Activated CD8-positive, alpha-beta T cell treated with anti-CD3 and anti-CD28 coated beads for 36 hours (primary cell): ENCODE measurements at regions not wholly inside any gene's neighbourhood (a gene's known extent, or its start where the extent isn't known, plus 50 kb on each side); places are given as distances from the start of the nearest gene placed in this dataset.

ENCODE experiments used
- ATAC-seq: fragments of 200-7000 bp; cut with Tn5 transposase; one replicate; pipeline ENCODE4 v1.10.0; 2021; ENCODE audit warnings: mild to moderate bottlenecking, moderate library complexity
- CTCF ChIA-PET: fragments of 350-600 bp; sonication (Branson Sonifier 250); formaldehyde crosslinking; loops from one replicate; lab custom pipeline; 2021; ENCODE audit warnings: antibody characterized with exemption; lab: Charles Lee
- POLR2A ChIA-PET: fragments of 350-600 bp; sonication (Branson Sonifier 250); formaldehyde crosslinking; loops from one replicate; lab custom pipeline; 2021; ENCODE audit warnings: antibody characterized with exemption; lab: Charles Lee
- DNase-seq: peaks from one replicate; pipeline ENCODE4 v3.0.0-alpha.2; 2020
- H3K27ac Mint-ChIP-seq: one replicate; pipeline ENCODE4 v1.8.0; 2021; ENCODE audit warnings: mild to moderate bottlenecking, mixed read lengths
- H3K27me3 Mint-ChIP-seq: one replicate; pipeline ENCODE4 v1.8.0; 2021; ENCODE audit warnings: mixed read lengths
- H3K36me3 Mint-ChIP-seq: one replicate; pipeline ENCODE4 v1.8.0; 2021; ENCODE audit warnings: low read depth, mixed read lengths
- H3K4me1 Mint-ChIP-seq: one replicate; pipeline ENCODE4 v1.8.0; 2021; ENCODE audit warnings: low read depth, mixed read lengths
- H3K4me3 Mint-ChIP-seq: one replicate; pipeline ENCODE4 v1.8.0; 2021; ENCODE audit warnings: mild to moderate bottlenecking, moderate library complexity, mixed read lengths
- H3K9me3 Mint-ChIP-seq: one replicate; pipeline ENCODE4 v1.8.0; 2021; ENCODE audit warnings: mixed read lengths
- CTCF ChIP-seq: fragments of 200-600 bp; IDR thresholded peaks from one replicate; pipeline ENCODE4 v1.8.0; 2022; ENCODE audit warnings: antibody characterized with exemption, mild to moderate bottlenecking
- intact Hi-C: fragments of 100-400 bp; cut with micrococcal nuclease; formaldehyde crosslinking; loops from one replicate; pipeline ENCODE4 v1.10.0; 2022

- CTCF ChIA-PET, result interaction anchor here (0.7 kb wide), 2 partner anchors 71 to 285 kb away, joined by 3 read pairs; no protein-coding TSS in a partner anchor
Measured at GRCh38 chr11:109121173-109121932, 300.6 kb upstream of the C11orf87 start.

GRCh38 chr11:109123816-109124787, 297.9 kb upstream of the C11orf87 start:
- intact Hi-C loops, result no loop called here
- no peak overlapping the region for H3K27ac Mint-ChIP-seq
- ATAC-seq, result no peak
- no peak for DNase-seq
- H3K9me3 Mint-ChIP-seq, result no peaks in the 10 kb centered on the region
- TF ChIP-seq CTCF, result no peak
- no peaks in the 10 kb centered on the region for H3K4me1 Mint-ChIP-seq
- H3K27me3 Mint-ChIP-seq, result no peaks in the 10 kb centered on the region
- H3K36me3 Mint-ChIP-seq, result no peaks in the 10 kb centered on the region
- ChIA-PET POLR2A (interaction anchor here (0.6 kb wide), 1 partner anchor 107 kb away, joined by 3 read pairs; no protein-coding TSS in a partner anchor), CTCF (no interaction called here)
- H3K4me3 Mint-ChIP-seq, result no peak overlapping the region

More at GRCh38 chr11:109121173-109121932, 300.6 kb upstream of the C11orf87 start:
- Mint-ChIP-seq H3K4me3 (no peak overlapping the region), H3K9me3 (no peaks in the 10 kb centered on the region), H3K36me3 (no peaks in the 10 kb centered on the region), H3K4me1 (no peaks in the 10 kb centered on the region), H3K27me3 (no peaks in the 10 kb centered on the region), H3K27ac (no peak overlapping the region)
- intact Hi-C loops, result no loop called here
- DNase-seq (no peak), ATAC-seq (no peak)
- no peak for TF ChIP-seq CTCF
- POLR2A ChIA-PET, result no interaction called here

GRCh38 chr11:109130910-109131309, 291.1 kb upstream of the C11orf87 start:
- no peak overlapping the region for H3K27ac Mint-ChIP-seq
- H3K36me3 Mint-ChIP-seq, result no peaks in the 10 kb centered on the region
- POLR2A ChIA-PET, result no interaction called here
- ATAC-seq (no peak), DNase-seq (no peak)
- H3K4me1 Mint-ChIP-seq, result peaks cover 2% of the 10 kb centered on the region
- TF ChIP-seq CTCF, result no peak
- H3K4me3 Mint-ChIP-seq, result no peak overlapping the region
- H3K27me3 Mint-ChIP-seq, result no peaks in the 10 kb centered on the region
- CTCF ChIA-PET, result no interaction called here
- H3K9me3 Mint-ChIP-seq, result no peaks in the 10 kb centered on the region
- intact Hi-C loops, result no loop called here

GRCh38 chr11:109132539-109132938, 289.5 kb upstream of the C11orf87 start:
- Mint-ChIP-seq H3K27ac (no peak overlapping the region), H3K4me1 (peaks cover 2% of the 10 kb centered on the region), H3K27me3 (no peaks in the 10 kb centered on the region), H3K9me3 (no peaks in the 10 kb centered on the region), H3K36me3 (no peaks in the 10 kb centered on the region), H3K4me3 (no peak overlapping the region)
- ChIA-PET POLR2A (no interaction called here), CTCF (no interaction called here)
- DNase-seq (no peak), ATAC-seq (no peak)
- TF ChIP-seq CTCF, result no peak
- intact Hi-C loops, result no loop called here

GRCh38 chr11:109133159-109133558, 288.8 kb upstream of the C11orf87 start:
- ATAC-seq (no peak), DNase-seq (no peak)
- Mint-ChIP-seq H3K4me1 (peaks cover 2% of the 10 kb centered on the region), H3K27ac (no peak overlapping the region), H3K36me3 (no peaks in the 10 kb centered on the region), H3K4me3 (no peak overlapping the region), H3K27me3 (no peaks in the 10 kb centered on the region), H3K9me3 (no peaks in the 10 kb centered on the region)
- intact Hi-C loops, result no loop called here
- POLR2A ChIA-PET, result no interaction called here
- CTCF ChIA-PET, result no interaction called here
- TF ChIP-seq CTCF, result no peak
